Uterus (tissue), 3 donors: ENCODE measurements at regions not wholly inside any gene's neighbourhood (a gene's known extent, or its start where the extent isn't known, plus 50 kb on each side); places are given as distances from the start of the nearest gene placed in this dataset.

ENCODE experiments used
- DNase-seq, 2 donors: peaks; one replicate each; pipeline ENCODE4 v3.0.0-alpha.2; 2019 to 2020
- H3K27ac ChIP-seq, 2 donors: fragments of 200-600 bp; sonication (generic); 1 replicate in 1 of 2; 2 replicates in 1 of 2; pipeline ENCODE4 v1.5.1; 2016 to 2018
- H3K27me3 ChIP-seq, 2 donors: fragments of 200-600 bp; sonication (generic); one replicate each; pipeline ENCODE4 v1.5.1; 2018 to 2019; ENCODE audit warnings: control low read depth in 1 of 2
- H3K36me3 ChIP-seq, 2 donors: fragments of 200-600 bp; sonication (generic); one replicate each; pipeline ENCODE4 v1.5.1; 2019; ENCODE audit warnings: control low read depth in 1 of 2
- H3K4me1 ChIP-seq, 2 donors: fragments of 200-600 bp; sonication (generic); one replicate each; pipeline ENCODE4 v1.5.1; 2018 to 2019; ENCODE audit warnings: control low read depth in 1 of 2
- H3K4me3 ChIP-seq, 2 donors: fragments of 200-600 bp; sonication (generic); 1 replicate in 1 of 2; 2 replicates in 1 of 2; pipeline ENCODE4 v1.5.1; 2018 to 2019; ENCODE audit warnings: mild to moderate bottlenecking in 1 of 2
- H3K9me3 ChIP-seq, 2 donors: fragments of 200-600 bp; sonication (generic); one replicate each; pipeline ENCODE4 v1.5.1; 2019; ENCODE audit warnings: control low read depth in 1 of 2
- POLR2A ChIP-seq, 2 donors: fragments of 450-650 bp; IDR thresholded peaks; one replicate each; pipeline ENCODE4 v1.6.1; 2016; ENCODE audit warnings: antibody characterized with exemption in 2 of 2, mild to moderate bottlenecking in 1 of 2, moderate library complexity in 1 of 2
- intact Hi-C: fragments of 100-400 bp; cut with DNase I; formaldehyde crosslinking; loops from one replicate; pipeline ENCODE4 v1.15.1; 2023; ENCODE audit warnings: low total_unique reads
- TF ChIP-seq, protein P1 (sequence below), 4 experiments: fragments of 200-600 bp in 2 of 4; fragments of 450-650 bp in 2 of 4; sonication (generic) in 2 of 4; IDR thresholded peaks; one replicate each; pipeline ENCODE4 v1.5.1; 2016 to 2019; ENCODE audit warnings: antibody characterized with exemption in 4 of 4, mild to moderate bottlenecking in 2 of 4, moderate library complexity in 1 of 4
- donor health status: DM: yes; HTN: yes; CAD: no.

GRCh38 chr9:29741169-29741568, 2167.9 kb upstream of the C9orf72 start:
- DNase-seq, result no peak
- Histone ChIP-seq H3K27ac (no peak overlapping the region), H3K4me3 (no peak overlapping the region), H3K4me1 (no peaks in the 10 kb centered on the region), H3K27me3 (no peaks in the 10 kb centered on the region), H3K9me3 (peaks cover 0 to 2% of the 10 kb centered on the region in 2 donors), H3K36me3 (no peaks in the 10 kb centered on the region)
- intact Hi-C loops, result no loop called here
- TF ChIP-seq, protein P1, sequence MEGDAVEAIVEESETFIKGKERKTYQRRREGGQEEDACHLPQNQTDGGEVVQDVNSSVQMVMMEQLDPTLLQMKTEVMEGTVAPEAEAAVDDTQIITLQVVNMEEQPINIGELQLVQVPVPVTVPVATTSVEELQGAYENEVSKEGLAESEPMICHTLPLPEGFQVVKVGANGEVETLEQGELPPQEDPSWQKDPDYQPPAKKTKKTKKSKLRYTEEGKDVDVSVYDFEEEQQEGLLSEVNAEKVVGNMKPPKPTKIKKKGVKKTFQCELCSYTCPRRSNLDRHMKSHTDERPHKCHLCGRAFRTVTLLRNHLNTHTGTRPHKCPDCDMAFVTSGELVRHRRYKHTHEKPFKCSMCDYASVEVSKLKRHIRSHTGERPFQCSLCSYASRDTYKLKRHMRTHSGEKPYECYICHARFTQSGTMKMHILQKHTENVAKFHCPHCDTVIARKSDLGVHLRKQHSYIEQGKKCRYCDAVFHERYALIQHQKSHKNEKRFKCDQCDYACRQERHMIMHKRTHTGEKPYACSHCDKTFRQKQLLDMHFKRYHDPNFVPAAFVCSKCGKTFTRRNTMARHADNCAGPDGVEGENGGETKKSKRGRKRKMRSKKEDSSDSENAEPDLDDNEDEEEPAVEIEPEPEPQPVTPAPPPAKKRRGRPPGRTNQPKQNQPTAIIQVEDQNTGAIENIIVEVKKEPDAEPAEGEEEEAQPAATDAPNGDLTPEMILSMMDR (IDR thresholded peaks at IDR 0.05), result no peak
- no peak for TF ChIP-seq POLR2A (IDR thresholded peaks at IDR 0.05)

DNA sequence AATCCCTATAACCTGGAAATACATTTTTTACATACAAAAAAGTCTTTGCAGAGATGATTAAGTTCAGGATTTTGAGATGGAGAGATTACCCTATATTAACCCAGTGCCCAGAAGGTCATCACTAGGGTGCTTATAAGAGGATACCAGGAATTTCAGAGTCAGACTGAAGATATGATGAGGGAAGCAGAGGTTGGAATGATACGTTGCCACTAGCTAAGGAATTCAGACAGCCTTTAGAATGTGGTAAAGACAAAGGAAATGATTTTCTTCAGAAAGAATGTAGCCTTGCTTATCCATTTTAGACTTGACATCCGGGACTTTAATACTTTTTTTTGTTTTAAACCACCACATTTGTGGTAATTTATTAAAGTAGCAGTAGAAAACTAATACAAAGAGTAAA, 2176.8 kb upstream of the C9orf72 start:
- no peaks in the 10 kb centered on the region for H3K27me3 ChIP-seq

DNA sequence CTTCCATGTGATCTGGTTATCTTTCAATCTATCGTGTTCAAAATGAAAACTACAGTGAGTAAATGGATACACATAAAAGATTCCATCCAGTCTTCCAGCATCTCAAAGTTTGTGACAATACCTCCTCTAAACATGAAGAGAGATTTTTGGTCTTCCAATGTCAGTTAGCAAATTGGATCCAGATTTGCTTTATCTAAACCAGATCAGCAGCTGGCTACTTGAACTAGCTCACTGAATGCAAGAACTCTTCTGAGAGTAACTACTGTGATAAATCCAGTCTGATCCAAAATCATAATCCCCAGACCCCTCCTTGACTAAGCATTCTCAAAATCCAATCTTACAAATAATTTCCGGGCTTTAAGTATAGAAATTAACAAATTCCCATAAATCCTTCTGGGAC, 2177.9 kb upstream of the C9orf72 start:
- Histone ChIP-seq H3K4me3 (no peak overlapping the region), H3K36me3 (no peaks in the 10 kb centered on the region), H3K4me1 (no peaks in the 10 kb centered on the region), H3K27me3 (no peaks in the 10 kb centered on the region), H3K9me3 (no peaks in the 10 kb centered on the region), H3K27ac (no peak overlapping the region)
- TF ChIP-seq, protein P1 (IDR thresholded peaks at IDR 0.05), result no peak
- TF ChIP-seq POLR2A (IDR thresholded peaks at IDR 0.05), result no peak
- intact Hi-C loops, result no loop called here
- DNase-seq, result no peak

More for the DNA sequence above, 2176.8 kb upstream of the C9orf72 start:
- H3K27ac ChIP-seq, result no peak overlapping the region
- H3K4me1 ChIP-seq, result no peaks in the 10 kb centered on the region
- no peaks in the 10 kb centered on the region for H3K36me3 ChIP-seq
- intact Hi-C loops, result no loop called here
- no peaks in the 10 kb centered on the region for H3K9me3 ChIP-seq
- H3K4me3 ChIP-seq, result no peak overlapping the region
- no peak for DNase-seq
- no peak for TF ChIP-seq POLR2A (IDR thresholded peaks at IDR 0.05)
- TF ChIP-seq, protein P1 (IDR thresholded peaks at IDR 0.05), result no peak

DNA sequence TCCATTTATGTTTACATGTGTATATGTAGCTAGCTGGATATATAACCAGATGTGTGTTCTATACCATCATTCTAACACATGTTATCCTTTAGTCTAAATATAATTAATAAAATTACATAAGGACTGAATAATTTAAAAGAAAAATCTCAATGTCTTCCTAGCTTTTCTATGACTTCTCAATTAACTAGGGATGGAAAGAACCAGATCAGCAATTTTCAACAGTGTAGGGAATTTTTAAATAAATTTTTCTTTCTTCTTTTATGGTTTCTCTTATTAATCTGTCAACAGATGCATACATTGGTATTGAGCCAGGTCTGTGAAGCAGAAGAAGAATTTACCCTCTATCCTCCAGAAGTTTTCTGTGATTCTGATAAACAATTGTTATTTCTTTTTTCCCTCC, 2180.4 kb upstream of the C9orf72 start:
- DNase-seq, result no peak
- Histone ChIP-seq H3K36me3 (no peaks in the 10 kb centered on the region), H3K27me3 (no peaks in the 10 kb centered on the region), H3K9me3 (no peaks in the 10 kb centered on the region), H3K4me3 (no peak overlapping the region), H3K27ac (no peak overlapping the region), H3K4me1 (no peaks in the 10 kb centered on the region)
- intact Hi-C loops, result no loop called here
- TF ChIP-seq, protein P1 (IDR thresholded peaks at IDR 0.05), result no peak
- TF ChIP-seq POLR2A (IDR thresholded peaks at IDR 0.05), result no peak

GRCh38 chr9:29769019-29769418, 2195.7 kb upstream of the C9orf72 start:
- Histone ChIP-seq H3K27me3 (no peaks in the 10 kb centered on the region), H3K27ac (no peak overlapping the region), H3K36me3 (no peaks in the 10 kb centered on the region), H3K4me1 (no peaks in the 10 kb centered on the region), H3K4me3 (no peak overlapping the region), H3K9me3 (no peaks in the 10 kb centered on the region)
- DNase-seq, result no peak
- TF ChIP-seq, protein P1 (IDR thresholded peaks at IDR 0.05), result no peak
- no peak for TF ChIP-seq POLR2A (IDR thresholded peaks at IDR 0.05)
- intact Hi-C loops, result no loop called here
